BJ (cell line): ENCODE measurements at regions not wholly inside any gene's neighbourhood (a gene's known extent, or its start where the extent isn't known, plus 50 kb on each side); places are given as distances from the start of the nearest gene placed in this dataset.

Source experiments
- CTCF ChIA-PET: fragments of 350-600 bp; formaldehyde crosslinking; extraction: SDS; loops from one replicate; lab custom pipeline; 2021; ENCODE audit warnings: antibody characterized with exemption, inconsistent platforms; lab: Yijun Ruan, JAX
- POLR2A ChIA-PET: fragments of 300-600 bp; sonication (Branson Sonifier 250); formaldehyde crosslinking; extraction: SDS; loops from one replicate; lab custom pipeline; 2021; ENCODE audit warnings: antibody characterized with exemption; lab: Charles Lee
- DNase-seq: peaks from one replicate; pipeline ENCODE4 v3.0.0-alpha.2; 2011; ENCODE audit warnings: low read depth
- H3K27me3 ChIP-seq: 2 replicates; pipeline ENCODE4 v1.6.0; 2011; ENCODE audit warnings: low read length; ENCODE audit not compliant: control insufficient read depth, insufficient read depth
- H3K36me3 ChIP-seq: 2 replicates; pipeline ENCODE4 v1.5.1; 2011; ENCODE audit warnings: low read length; ENCODE audit not compliant: control insufficient read depth, insufficient read depth
- H3K4me3 ChIP-seq: 2 replicates; pipeline ENCODE4 v1.5.1; 2011; ENCODE audit warnings: low read depth, mild to moderate bottlenecking, control low read depth, low read length
- TF ChIP-seq, protein P1 (sequence below): IDR thresholded peaks from 2 replicates; pipeline ENCODE4 v1.5.1; 2011; ENCODE audit warnings: low read depth, mild to moderate bottlenecking, control low read depth, inconsistent platforms, low read length, moderate library complexity; ENCODE audit not compliant: insufficient read depth

GRCh38 chr6:121847806-121848522 lies 412.5 kb downstream of the GJA1 start:
- Histone ChIP-seq H3K27me3 (no peaks in the 10 kb centered on the region), H3K4me3 (no peak overlapping the region), H3K36me3 (no peaks in the 10 kb centered on the region)
- no peak for DNase-seq
- CTCF ChIA-PET: interaction anchor here (0.8 to 4.1 kb wide), 4 partner anchors 15 to 418 kb away, joined by 3 to 26 read pairs (median 11); partner anchors contain the start of gene GJA1
- POLR2A ChIA-PET: no interaction called here
- TF ChIP-seq, protein P1, sequence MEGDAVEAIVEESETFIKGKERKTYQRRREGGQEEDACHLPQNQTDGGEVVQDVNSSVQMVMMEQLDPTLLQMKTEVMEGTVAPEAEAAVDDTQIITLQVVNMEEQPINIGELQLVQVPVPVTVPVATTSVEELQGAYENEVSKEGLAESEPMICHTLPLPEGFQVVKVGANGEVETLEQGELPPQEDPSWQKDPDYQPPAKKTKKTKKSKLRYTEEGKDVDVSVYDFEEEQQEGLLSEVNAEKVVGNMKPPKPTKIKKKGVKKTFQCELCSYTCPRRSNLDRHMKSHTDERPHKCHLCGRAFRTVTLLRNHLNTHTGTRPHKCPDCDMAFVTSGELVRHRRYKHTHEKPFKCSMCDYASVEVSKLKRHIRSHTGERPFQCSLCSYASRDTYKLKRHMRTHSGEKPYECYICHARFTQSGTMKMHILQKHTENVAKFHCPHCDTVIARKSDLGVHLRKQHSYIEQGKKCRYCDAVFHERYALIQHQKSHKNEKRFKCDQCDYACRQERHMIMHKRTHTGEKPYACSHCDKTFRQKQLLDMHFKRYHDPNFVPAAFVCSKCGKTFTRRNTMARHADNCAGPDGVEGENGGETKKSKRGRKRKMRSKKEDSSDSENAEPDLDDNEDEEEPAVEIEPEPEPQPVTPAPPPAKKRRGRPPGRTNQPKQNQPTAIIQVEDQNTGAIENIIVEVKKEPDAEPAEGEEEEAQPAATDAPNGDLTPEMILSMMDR: no peak

- Histone ChIP-seq H3K27me3 (no peaks in the 10 kb centered on the region), H3K36me3 (no peaks in the 10 kb centered on the region), H3K4me3 (no peak overlapping the region)
- POLR2A ChIA-PET: interaction anchor here (0.5 to 0.6 kb wide), 2 partner anchors 103 to 336 kb away, joined by 4 to 10 read pairs; no protein-coding TSS in a partner anchor
- TF ChIP-seq, protein P1: no peak
- CTCF ChIA-PET: interaction anchor here (0.7 to 4.1 kb wide), 18 partner anchors 9 to 419 kb away, joined by 3 to 26 read pairs (median 3); partner anchors contain the start of gene GJA1
- no peak for DNase-seq
These were observed 413.2 kb downstream of the GJA1 start for GRCh38 chr6:121848523-121849255.

DNA sequence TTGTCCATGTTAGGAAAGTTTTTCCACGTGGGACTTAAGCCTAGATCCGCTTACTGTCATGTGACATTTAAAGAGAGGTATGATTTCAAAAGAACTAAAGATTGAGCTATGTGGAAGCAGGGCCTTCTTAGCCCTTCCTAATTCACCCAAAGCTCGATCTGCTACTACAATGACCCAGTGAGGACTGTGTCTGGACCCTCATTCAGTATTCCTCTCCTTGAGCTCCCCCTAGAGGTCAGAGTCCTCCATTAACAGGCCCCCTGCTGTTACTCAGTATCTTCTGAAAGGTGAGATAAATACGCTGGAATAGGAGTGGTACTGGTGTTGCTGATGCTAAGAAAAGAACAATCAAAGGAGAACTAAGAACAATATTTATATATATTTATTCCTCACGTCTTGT lies 414.0 kb downstream of the GJA1 start:
- TF ChIP-seq, protein P1: peak; percentile 73
- H3K4me3 ChIP-seq: no peak overlapping the region
- no peak for DNase-seq
- POLR2A ChIA-PET: interaction anchor here (0.5 to 0.6 kb wide), 2 partner anchors 102 to 197 kb away, joined by 3 to 10 read pairs; no protein-coding TSS in a partner anchor
- H3K27me3 ChIP-seq: no peaks in the 10 kb centered on the region
- CTCF ChIA-PET: interaction anchor here (0.7 to 4.1 kb wide), 17 partner anchors 10 to 420 kb away, joined by 3 to 26 read pairs (median 3); partner anchors contain the start of gene GJA1
- H3K36me3 ChIP-seq: no peaks in the 10 kb centered on the region

DNA sequence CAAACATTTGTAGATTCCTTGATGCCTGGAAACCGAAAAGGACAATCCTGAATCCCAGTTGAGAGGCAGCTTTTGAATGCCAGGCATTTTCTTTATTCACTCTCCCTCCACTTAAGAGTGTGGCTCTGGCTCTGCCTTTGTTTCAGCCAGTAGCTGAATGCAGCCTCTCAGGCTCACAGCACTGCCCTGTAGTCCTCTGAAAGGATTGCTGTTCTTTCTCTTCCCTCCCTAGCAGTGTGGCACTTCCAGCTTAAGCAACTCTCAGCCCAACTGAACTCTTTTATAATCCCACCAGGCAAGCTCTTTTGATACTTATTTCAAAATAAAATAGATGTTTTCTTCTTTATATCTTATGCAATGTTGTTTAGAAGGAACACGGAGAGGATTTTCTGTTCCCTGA lies 415.6 kb downstream of the GJA1 start:
- no peak for DNase-seq
- Histone ChIP-seq H3K27me3 (no peaks in the 10 kb centered on the region), H3K4me3 (no peak overlapping the region), H3K36me3 (no peaks in the 10 kb centered on the region)
- TF ChIP-seq, protein P1: no peak
- CTCF ChIA-PET: interaction anchor here (0.8 to 4.1 kb wide), 6 partner anchors 11 to 422 kb away, joined by 3 to 26 read pairs (median 9); partner anchors contain the start of gene GJA1
- POLR2A ChIA-PET: interaction anchor here (1.4 kb wide), 1 partner anchor 81 kb away, joined by 3 read pairs; no protein-coding TSS in a partner anchor

- CTCF ChIA-PET: no interaction called here
- Histone ChIP-seq H3K4me3 (no peak overlapping the region), H3K27me3 (no peaks in the 10 kb centered on the region), H3K36me3 (no peaks in the 10 kb centered on the region)
- TF ChIP-seq, protein P1: no peak
- DNase-seq: no peak
- POLR2A ChIA-PET: no interaction called here
These were observed 418.2 kb downstream of the GJA1 start for GRCh38 chr6:121853686-121854085.
